ENCODE measurements at regions not wholly inside any gene's neighbourhood (a gene's known extent, or its start where the extent isn't known, plus 50 kb on each side); places are given as distances from the start of the nearest gene placed in this dataset.

- H3K9me3 ChIP-seq (ENCODE audit: low read depth, low read length, poor library complexity, severe bottlenecking): no peaks in the 10 kb centered on the region
- H3K4me3 ChIP-seq (ENCODE audit: low read depth, low read length, poor library complexity, severe bottlenecking): no peak overlapping the region
- intact Hi-C loops (cut with micrococcal nuclease; ENCODE audit: unreplicated experiment): no loop called here
- no peaks in the 10 kb centered on the region for H3K36me3 ChIP-seq (ENCODE audit: insufficient read depth, low read length, poor library complexity, severe bottlenecking)
- no peak for DNase-seq (ENCODE audit: low spot score)
- no peaks in the 10 kb centered on the region for H3K4me1 ChIP-seq (ENCODE audit: insufficient read depth, low read length, poor library complexity, severe bottlenecking)
- TF ChIP-seq EZH2 (IDR thresholded peaks at IDR 0.05; ENCODE audit: borderline replicate concordance, low read depth, low read length, poor library complexity, severe bottlenecking): no peak
- TF ChIP-seq, protein P1, sequence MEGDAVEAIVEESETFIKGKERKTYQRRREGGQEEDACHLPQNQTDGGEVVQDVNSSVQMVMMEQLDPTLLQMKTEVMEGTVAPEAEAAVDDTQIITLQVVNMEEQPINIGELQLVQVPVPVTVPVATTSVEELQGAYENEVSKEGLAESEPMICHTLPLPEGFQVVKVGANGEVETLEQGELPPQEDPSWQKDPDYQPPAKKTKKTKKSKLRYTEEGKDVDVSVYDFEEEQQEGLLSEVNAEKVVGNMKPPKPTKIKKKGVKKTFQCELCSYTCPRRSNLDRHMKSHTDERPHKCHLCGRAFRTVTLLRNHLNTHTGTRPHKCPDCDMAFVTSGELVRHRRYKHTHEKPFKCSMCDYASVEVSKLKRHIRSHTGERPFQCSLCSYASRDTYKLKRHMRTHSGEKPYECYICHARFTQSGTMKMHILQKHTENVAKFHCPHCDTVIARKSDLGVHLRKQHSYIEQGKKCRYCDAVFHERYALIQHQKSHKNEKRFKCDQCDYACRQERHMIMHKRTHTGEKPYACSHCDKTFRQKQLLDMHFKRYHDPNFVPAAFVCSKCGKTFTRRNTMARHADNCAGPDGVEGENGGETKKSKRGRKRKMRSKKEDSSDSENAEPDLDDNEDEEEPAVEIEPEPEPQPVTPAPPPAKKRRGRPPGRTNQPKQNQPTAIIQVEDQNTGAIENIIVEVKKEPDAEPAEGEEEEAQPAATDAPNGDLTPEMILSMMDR (conservative IDR thresholded peaks at IDR 0.05; ENCODE audit: low read depth, low read length): no peak
- BruUV-seq (replicated peaks): no TSS peak
- H3K27me3 ChIP-seq (replicated peaks; ENCODE audit: insufficient read depth, low read depth, low read length, poor library complexity): no peaks in the 10 kb centered on the region
- CTCF ChIA-PET: no interaction called here
- POLR2A ChIA-PET (ENCODE audit: low non-redundant PET): interaction anchor here (0.5 kb wide), 1 partner anchor 381 kb away, joined by 4 read pairs; no protein-coding TSS in a partner anchor
- no peak overlapping the region for H3K27ac ChIP-seq (ENCODE audit: low read depth, low read length, poor library complexity, severe bottlenecking)
These were observed 214.8 kb downstream of the MTX2 start for GRCh38 chr2:176483901-176484568.

DNA sequence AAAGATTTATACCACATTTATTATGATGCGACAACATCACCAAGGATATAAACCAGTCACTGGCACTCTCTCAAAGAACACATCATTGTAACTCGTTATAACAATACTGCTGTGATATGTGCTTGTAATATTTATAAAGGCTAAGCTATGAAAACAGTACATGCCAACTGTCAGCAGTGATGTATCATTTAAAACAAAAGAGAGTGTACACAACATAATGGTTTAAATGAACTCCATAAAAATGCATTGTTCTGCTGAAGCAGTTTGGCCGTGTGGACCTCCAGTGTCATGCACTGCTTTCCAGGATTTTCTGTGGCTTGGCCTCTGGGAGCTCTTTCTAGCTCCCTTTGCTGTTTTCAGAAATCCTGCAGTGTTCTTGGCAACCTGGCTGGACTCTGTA lies 215.6 kb downstream of the MTX2 start:
- Histone ChIP-seq H3K27ac (ENCODE audit: low read depth, low read length, poor library complexity, severe bottlenecking) (no peak overlapping the region), H3K4me1 (ENCODE audit: insufficient read depth, low read length, poor library complexity, severe bottlenecking) (no peaks in the 10 kb centered on the region), H3K9me3 (ENCODE audit: low read depth, low read length, poor library complexity, severe bottlenecking) (no peaks in the 10 kb centered on the region), H3K4me3 (ENCODE audit: low read depth, low read length, poor library complexity, severe bottlenecking) (no peak overlapping the region), H3K36me3 (ENCODE audit: insufficient read depth, low read length, poor library complexity, severe bottlenecking) (no peaks in the 10 kb centered on the region), H3K27me3 (replicated peaks; ENCODE audit: insufficient read depth, low read depth, low read length, poor library complexity) (no peaks in the 10 kb centered on the region)
- CTCF ChIA-PET: interaction anchor here (0.7 kb wide), 1 partner anchor 65 kb away, joined by 7 read pairs; no protein-coding TSS in a partner anchor
- POLR2A ChIA-PET (ENCODE audit: low non-redundant PET): no interaction called here
- no peak for TF ChIP-seq EZH2 (IDR thresholded peaks at IDR 0.05; ENCODE audit: borderline replicate concordance, low read depth, low read length, poor library complexity, severe bottlenecking)
- TF ChIP-seq, protein P1 (conservative IDR thresholded peaks at IDR 0.05; ENCODE audit: low read depth, low read length): no peak
- DNase-seq (ENCODE audit: low spot score): no peak
- BruUV-seq (replicated peaks): no TSS peak
- intact Hi-C loops (cut with micrococcal nuclease; ENCODE audit: unreplicated experiment): no loop called here

GRCh38 chr2:176488431-176488830 lies 219.2 kb downstream of the MTX2 start:
- no peak for TF ChIP-seq EZH2 (IDR thresholded peaks at IDR 0.05; ENCODE audit: borderline replicate concordance, low read depth, low read length, poor library complexity, severe bottlenecking)
- TF ChIP-seq, protein P1 (conservative IDR thresholded peaks at IDR 0.05; ENCODE audit: low read depth, low read length): no peak
- no peaks in the 10 kb centered on the region for H3K36me3 ChIP-seq (ENCODE audit: insufficient read depth, low read length, poor library complexity, severe bottlenecking)
- POLR2A ChIA-PET (ENCODE audit: low non-redundant PET): no interaction called here
- H3K4me1 ChIP-seq (ENCODE audit: insufficient read depth, low read length, poor library complexity, severe bottlenecking): peaks cover 25% of the 10 kb centered on the region
- intact Hi-C loops (cut with micrococcal nuclease; ENCODE audit: unreplicated experiment): no loop called here
- CTCF ChIA-PET: no interaction called here
- H3K27me3 ChIP-seq (replicated peaks; ENCODE audit: insufficient read depth, low read depth, low read length, poor library complexity): no peaks in the 10 kb centered on the region
- H3K9me3 ChIP-seq (ENCODE audit: low read depth, low read length, poor library complexity, severe bottlenecking): no peaks in the 10 kb centered on the region
- no TSS peak for BruUV-seq (replicated peaks)
- no peak overlapping the region for H3K4me3 ChIP-seq (ENCODE audit: low read depth, low read length, poor library complexity, severe bottlenecking)
- no peak overlapping the region for H3K27ac ChIP-seq (ENCODE audit: low read depth, low read length, poor library complexity, severe bottlenecking)
- DNase-seq (ENCODE audit: low spot score): no peak
